ENCODE measurements at regions not wholly inside any gene's neighbourhood (a gene's known extent, or its start where the extent isn't known, plus 50 kb on each side); places are given as distances from the start of the nearest gene placed in this dataset.

- no peaks in the 10 kb centered on the region for H4K20me1 ChIP-seq (replicated peaks; ENCODE audit: control insufficient read depth, extremely low read depth, insufficient read depth, low read length)
- no peaks in the 10 kb centered on the region for H3K36me3 ChIP-seq (ENCODE audit: control insufficient read depth in 2 of 2, extremely low read depth in 1 of 2, insufficient read depth in 2 of 2, low read length in 2 of 2)
- no peak overlapping the region for H3K4me2 ChIP-seq (ENCODE audit: insufficient read depth, low read length)
- no peak for FAIRE-seq
- H3K9ac ChIP-seq (replicated peaks; ENCODE audit: extremely low read depth, insufficient read depth, low read length), result no peak overlapping the region
- no peaks in the 10 kb centered on the region for H3K79me2 ChIP-seq (ENCODE audit: control insufficient read depth, insufficient read depth, low read length)
- TF ChIP-seq GATA2 (IDR thresholded peaks at IDR 0.05; ENCODE audit: insufficient read depth, insufficient read length, low read depth, low read length) (no peak), EZH2 (IDR thresholded peaks at IDR 0.05; ENCODE audit: borderline replicate concordance, low read depth, low read length, severe bottlenecking) (no peak), JUN (IDR thresholded peaks at IDR 0.05; ENCODE audit: borderline replicate concordance, insufficient read depth, insufficient read length, low read depth) (no peak), POLR2AphosphoS5 (IDR thresholded peaks at IDR 0.05; ENCODE audit: insufficient read depth, low read depth, low read length) (no peak), MAX (IDR thresholded peaks at IDR 0.05; ENCODE audit: insufficient read depth, insufficient read length) (no peak), POLR2A (IDR thresholded peaks at IDR 0.05; ENCODE audit: low read depth, low read length) (no peak), FOS (IDR thresholded peaks at IDR 0.05; ENCODE audit: borderline replicate concordance, insufficient read depth, low read length) (no peak), MYC (IDR thresholded peaks at IDR 0.05; ENCODE audit: low read depth, low read length) (no peak)
- TF ChIP-seq, protein P1, sequence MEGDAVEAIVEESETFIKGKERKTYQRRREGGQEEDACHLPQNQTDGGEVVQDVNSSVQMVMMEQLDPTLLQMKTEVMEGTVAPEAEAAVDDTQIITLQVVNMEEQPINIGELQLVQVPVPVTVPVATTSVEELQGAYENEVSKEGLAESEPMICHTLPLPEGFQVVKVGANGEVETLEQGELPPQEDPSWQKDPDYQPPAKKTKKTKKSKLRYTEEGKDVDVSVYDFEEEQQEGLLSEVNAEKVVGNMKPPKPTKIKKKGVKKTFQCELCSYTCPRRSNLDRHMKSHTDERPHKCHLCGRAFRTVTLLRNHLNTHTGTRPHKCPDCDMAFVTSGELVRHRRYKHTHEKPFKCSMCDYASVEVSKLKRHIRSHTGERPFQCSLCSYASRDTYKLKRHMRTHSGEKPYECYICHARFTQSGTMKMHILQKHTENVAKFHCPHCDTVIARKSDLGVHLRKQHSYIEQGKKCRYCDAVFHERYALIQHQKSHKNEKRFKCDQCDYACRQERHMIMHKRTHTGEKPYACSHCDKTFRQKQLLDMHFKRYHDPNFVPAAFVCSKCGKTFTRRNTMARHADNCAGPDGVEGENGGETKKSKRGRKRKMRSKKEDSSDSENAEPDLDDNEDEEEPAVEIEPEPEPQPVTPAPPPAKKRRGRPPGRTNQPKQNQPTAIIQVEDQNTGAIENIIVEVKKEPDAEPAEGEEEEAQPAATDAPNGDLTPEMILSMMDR (IDR thresholded peaks at IDR 0.05; ENCODE audit: extremely low read depth in 1 of 2, insufficient read depth in 1 of 2, low read depth in 1 of 2, low read length in 2 of 2), result no peak
- no peak for DNase-seq (ENCODE audit: low read depth, low spot score)
- dilution Hi-C loops (cut with MboI; ENCODE audit: extremely low pct_ligation_motif_present, low sequenced_read_pairs) (no loop called here), intact Hi-C loops (cut with micrococcal nuclease) (no loop called here)
- BruUV-seq (replicated peaks), result no TSS peak
- no peaks in the 10 kb centered on the region for H3K9me1 ChIP-seq (replicated peaks; ENCODE audit: control insufficient read depth, extremely low read depth, insufficient read depth, low read length)
- no peak overlapping the region for H2AFZ ChIP-seq (ENCODE audit: low read depth, low read length)
- no peaks in the 10 kb centered on the region for H3K4me1 ChIP-seq (ENCODE audit: control insufficient read depth, extremely low read depth, insufficient read depth, low read length)
- no peak overlapping the region for H3K27ac ChIP-seq (ENCODE audit: insufficient read depth, low read depth, low read length)
- H3K9me3 ChIP-seq (replicated peaks; ENCODE audit: control insufficient read depth, insufficient read depth, low read length), result no peaks in the 10 kb centered on the region
- ChIA-PET CTCF (interaction anchor here (1.0 kb wide), 1 partner anchor 229 kb away, joined by 3 read pairs; no protein-coding TSS in a partner anchor), POLR2A (no interaction called here)
- H3K4me3 ChIP-seq (replicated peaks in 1 of 3; ENCODE audit: insufficient read depth in 1 of 3, low read depth in 1 of 3, low read length in 3 of 3), result no peak overlapping the region
- H3K27me3 ChIP-seq (ENCODE audit: control insufficient read depth in 2 of 2, insufficient read depth in 2 of 2, low read length in 2 of 2), result peaks cover 2 to 3% of the 10 kb centered on the region in 2 experiments
Measured at GRCh38 chr5:17445185-17445584, 52.8 kb upstream of the TAF11L2 start.
